ENCODE measurements at regions not wholly inside any gene's neighbourhood (a gene's known extent, or its start where the extent isn't known, plus 50 kb on each side); places are given as distances from the start of the nearest gene placed in this dataset.
A peak's percentile ranks its signal among the peaks of the same experiment; 100 is the strongest.
"Not testable (repeated sequence)": the region's sequence is repeated elsewhere in the genome, so short reads cannot be mapped to it uniquely, and the experiment has no call there.

- no peak for DNase-seq (ENCODE audit: extremely low read depth, low read depth)
These were observed 794.8 kb upstream of the MIR17HG start for GRCh38 chr13:90552702-90553101.

DNA sequence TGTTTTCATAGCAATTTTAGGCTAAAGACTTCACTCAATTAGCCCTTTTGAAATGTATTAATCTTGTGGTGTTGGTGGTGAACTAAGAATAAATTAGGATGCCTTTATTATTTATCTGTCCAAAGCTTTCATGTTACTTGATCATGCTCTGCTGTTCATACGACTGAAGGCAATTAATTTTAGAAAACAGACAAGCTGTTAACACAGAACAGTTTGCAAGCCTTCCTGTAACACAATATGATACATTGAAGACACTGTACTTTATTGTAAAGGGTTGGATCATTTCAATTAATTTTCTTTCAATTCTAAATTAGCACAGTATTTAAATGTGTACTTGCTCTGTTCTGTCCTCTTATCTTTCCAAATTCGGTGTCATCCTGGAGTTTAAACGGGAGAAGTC is 794.3 kb upstream of the MIR17HG start:
- no peak for DNase-seq (ENCODE audit: extremely low read depth, low read depth)

GRCh38 chr13:90557626-90558025 is 789.9 kb upstream of the MIR17HG start:
- no peak for DNase-seq (ENCODE audit: extremely low read depth, low read depth)

- DNase-seq (ENCODE audit: extremely low read depth, low read depth), result no peak
These were observed 785.0 kb upstream of the MIR17HG start for GRCh38 chr13:90562443-90562842.

DNA sequence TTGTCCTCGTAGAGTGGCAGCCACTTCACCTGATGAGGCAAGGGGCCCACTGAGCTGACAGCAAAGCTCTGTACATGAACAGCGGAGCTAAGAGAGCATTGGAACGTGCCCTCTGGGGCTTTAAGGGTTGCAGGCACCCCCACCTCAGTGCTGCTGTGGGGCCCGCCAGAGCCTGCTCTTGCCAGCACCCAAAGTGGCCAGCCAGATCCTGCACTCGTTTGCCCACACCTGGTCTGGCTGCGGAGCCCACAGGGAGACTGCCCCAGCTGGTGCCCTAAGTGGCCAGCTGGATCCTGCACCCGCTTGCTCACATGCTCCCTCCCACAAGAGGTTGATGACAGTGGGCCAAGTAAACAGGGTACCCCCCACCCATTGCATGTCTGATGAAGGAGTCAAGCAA is 783.4 kb upstream of the MIR17HG start:
- no peak for DNase-seq (ENCODE audit: extremely low read depth, low read depth)

DNA sequence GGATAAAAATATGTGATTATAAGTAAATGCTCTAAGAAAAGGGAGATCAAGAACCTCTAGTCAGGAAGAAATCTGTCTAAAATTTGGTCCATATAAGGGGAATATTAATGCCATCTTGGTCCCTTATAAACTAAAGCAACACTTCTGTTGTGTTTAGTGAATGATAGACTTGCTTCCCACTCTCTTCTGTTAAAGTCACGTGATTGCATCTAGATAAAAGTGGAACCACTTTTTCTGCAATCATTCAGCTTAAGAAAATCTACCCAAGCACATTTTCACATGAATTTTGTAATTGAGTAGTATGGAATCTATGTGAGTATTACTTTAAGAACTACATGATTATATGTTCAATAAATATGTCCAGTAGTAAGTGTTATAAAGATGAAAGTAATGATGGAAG is 782.9 kb upstream of the MIR17HG start:
- no peak for DNase-seq (ENCODE audit: extremely low read depth, low read depth)

GRCh38 chr13:90565985-90566713 is 781.3 kb upstream of the MIR17HG start:
- no peak for DNase-seq (ENCODE audit: extremely low read depth, low read depth)

DNA sequence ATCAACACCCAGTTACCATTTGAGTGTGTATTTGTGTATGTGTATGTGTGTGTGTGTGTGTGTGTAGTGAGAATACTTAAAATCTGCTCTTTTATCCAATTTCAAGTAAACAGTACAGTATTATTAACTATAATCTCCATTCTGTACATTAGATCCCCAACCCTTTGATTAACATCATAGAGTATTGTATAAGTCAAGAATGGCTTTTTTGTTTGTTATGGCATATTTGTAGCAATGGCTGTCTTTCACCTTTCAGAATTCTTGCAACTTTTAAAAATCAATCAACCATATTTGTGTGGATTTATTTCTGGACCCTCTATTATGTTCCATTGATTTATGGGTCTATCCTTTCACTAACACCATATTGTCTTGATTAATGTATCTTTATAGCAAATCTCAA is 779.3 kb upstream of the MIR17HG start:
- no peak for DNase-seq (ENCODE audit: extremely low read depth, low read depth)

DNA sequence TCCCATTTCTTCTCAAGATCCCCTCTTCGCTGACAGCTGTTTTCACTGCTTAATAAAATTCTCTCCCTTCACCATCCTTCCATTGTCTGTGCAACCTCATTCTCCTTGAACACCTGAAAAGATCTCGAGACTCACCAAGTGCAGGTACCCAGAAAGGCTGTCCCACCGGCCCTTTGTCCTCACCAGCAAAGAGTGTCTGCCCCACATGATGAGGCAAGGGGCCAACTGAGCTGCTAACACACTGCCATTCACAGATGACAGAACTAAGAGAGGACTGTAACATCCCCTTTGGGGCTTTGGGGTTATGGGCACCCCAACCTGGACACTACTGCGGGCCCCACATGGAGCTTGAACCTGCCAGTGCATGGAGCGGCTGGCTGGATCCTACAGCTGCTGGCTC is 771.4 kb upstream of the MIR17HG start:
- no peak for DNase-seq (ENCODE audit: extremely low read depth, low read depth)

DNA sequence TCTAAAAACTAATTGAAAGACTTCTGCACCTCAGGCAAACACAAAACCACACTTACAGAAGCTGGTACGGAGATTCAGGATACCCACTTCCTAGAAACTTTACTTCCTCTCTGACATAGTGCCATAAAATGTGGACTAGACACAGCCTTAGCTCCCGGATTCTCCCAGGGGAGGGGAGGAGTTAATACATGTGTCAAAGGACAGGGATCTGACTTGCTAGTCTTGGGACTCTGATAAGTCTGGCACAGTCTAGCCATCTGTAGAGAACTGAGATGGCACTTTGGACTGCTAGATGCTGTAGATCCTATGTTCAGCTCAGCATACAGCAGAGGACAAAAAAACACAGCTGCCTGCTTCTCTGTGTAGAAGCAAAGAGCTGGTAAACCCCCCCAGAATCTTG is 769.8 kb upstream of the MIR17HG start:
- DNase-seq (ENCODE audit: extremely low read depth, low read depth), result no peak

DNA sequence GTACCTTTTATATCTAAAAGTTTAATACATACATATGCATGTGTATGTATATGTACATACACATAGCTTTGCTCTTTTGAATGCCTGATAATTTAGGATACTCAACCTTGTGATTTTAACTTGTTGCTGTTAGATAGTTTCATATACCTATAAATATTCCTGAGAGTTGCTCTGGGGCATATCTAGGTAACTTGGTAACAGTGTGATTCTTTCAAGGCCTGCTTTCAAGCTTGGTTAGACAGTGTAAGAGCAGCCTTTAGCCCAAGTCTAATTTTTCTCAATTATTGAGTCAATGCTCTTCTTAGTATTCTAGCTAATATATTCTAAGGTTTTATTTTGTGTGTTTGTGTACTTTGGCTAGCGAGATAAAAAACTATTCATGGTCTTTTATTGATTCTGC is 762.1 kb upstream of the MIR17HG start:
- DNase-seq (ENCODE audit: extremely low read depth, low read depth), result no peak

GRCh38 chr13:90591260-90591926 is 756.1 kb upstream of the MIR17HG start:
- no peak for DNase-seq (ENCODE audit: extremely low read depth, low read depth)

DNA sequence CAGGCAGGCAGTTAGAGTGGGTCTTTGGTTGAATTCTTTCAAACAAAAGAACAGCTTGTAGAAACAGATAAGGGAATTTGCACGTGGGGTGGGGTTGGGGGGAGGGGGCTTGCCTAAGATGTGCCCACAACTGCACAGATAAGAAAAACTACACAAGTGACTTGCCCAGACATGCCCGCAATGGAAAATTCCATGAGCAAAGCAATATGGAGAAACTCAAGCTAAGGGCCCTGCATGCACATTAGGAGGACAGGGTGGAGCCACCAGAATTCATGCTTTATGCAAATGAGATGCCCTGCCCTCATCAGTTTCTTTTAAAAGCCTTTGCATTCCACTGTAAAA is 755.6 kb upstream of the MIR17HG start:
- no peak for DNase-seq (ENCODE audit: extremely low read depth, low read depth)

DNA sequence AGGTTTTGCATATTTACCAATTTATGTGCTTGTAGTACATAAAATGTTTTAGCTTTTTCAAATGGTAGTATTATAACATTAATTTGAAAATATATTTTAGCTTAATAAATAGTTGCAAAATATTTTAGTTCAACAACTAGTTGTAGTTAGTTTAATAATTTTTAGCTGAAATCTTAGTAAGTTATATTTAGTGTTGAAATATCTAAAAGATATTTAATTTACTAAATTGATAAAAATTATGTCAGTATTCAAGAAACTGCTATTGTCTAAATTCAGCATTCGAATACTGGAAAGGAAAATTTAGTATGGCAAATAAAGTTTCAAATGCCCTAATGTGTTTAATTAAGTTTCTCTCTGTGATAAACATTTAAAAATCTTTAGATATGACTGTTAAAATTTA is 754.5 kb upstream of the MIR17HG start:
- no peak for DNase-seq (ENCODE audit: extremely low read depth, low read depth)

GRCh38 chr13:90594681-90595080 is 752.8 kb upstream of the MIR17HG start:
- peak; percentile 31 for DNase-seq (ENCODE audit: extremely low read depth, low read depth)

GRCh38 chr13:90605664-90606063 is 741.8 kb upstream of the MIR17HG start:
- DNase-seq (ENCODE audit: extremely low read depth, low read depth), result no peak

DNA sequence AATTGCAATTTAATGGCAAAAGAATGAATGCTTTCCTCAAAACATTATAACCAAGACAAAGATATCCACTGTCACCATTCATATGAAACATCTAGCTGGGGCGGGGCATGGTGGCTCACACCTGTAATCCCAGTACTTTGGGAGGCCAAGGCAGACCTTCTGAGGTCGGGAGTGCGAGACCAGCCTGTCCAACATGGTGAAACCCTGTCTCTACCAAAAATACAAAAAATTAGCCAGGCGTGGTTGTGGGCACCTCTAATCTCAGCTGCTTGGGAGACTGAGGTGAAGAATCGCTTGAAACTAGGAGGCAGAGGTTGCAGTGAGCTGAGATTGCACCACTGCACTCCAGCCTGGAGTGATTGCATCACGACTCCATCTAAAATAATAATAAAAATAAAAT is 740.6 kb upstream of the MIR17HG start:
- not testable (repeated sequence) for DNase-seq (ENCODE audit: extremely low read depth, low read depth)

- DNase-seq (ENCODE audit: extremely low read depth, low read depth), result no peak
These were observed 735.1 kb upstream of the MIR17HG start for GRCh38 chr13:90612391-90612790.

DNA sequence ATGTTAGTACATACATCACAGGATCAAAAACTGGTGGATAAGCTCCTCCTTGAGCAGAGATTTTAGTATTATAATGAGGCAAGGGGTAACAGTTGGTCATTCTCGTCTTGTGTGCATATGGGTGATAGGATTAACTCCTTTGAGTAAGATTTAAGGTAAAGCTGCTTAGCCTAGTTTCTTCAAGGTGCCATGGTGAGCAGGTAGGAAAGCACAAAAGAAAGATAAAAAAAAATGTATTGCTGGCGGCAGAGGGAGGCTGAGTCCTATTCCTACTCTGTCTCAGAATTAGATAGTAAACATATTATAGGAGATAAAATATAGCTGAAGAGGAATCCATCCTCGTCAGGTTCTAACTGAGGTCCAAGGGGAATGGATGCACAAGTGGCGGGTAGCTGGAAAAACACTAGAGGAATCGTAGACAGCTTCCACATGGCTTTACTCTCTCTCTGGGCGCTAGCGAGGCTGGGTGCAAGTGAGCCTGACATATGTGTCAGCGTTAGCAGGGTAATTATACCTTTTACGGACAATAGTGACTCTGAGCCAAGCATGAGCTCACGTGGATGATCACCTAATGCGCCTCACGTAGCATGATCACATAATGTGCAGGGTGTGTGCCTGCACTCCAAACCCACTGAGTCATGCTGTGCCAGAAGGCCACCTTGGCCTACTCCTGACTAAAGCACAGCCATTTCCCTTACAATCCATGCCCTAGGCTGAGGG is 734.3 kb upstream of the MIR17HG start:
- no peak for DNase-seq (ENCODE audit: extremely low read depth, low read depth)

DNA sequence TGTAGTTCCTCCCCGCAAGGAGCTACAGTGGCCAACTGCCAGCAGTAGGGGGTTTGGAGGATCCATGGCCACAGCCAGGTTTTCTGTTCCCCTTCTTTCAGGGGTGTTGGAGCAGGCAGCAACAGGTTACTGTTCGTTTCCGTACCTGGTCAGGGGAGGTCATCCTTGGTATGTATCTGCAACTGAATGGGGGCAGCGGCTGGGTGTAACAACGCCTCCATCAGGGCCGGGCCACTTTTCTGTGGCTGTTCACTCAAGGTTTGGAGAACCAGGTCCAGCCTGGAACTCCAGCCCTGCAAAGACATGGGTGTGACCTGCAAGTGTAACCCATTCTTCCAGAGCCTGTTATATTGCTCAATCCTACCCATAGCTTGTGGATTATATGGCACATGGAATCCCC is 732.3 kb upstream of the MIR17HG start:
- no peak for DNase-seq (ENCODE audit: extremely low read depth, low read depth)

DNA sequence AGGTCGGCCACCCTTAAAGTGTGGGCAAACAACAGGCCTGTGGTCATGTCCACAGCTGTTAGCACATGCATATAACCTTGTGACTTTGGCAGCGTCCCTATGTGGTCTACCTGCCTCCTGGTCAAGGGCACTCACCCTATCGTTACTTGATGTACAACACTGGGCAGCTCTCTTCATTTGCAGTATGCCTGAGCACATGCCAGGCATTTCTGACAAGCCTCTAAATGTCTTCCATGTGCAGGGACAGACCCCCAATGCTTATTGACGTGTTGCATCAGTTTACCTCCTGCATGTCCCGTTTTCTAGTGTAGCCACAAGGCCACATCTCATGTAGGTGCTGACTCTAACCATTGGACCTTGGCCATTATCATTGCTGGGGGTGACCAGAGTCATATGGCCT is 731.7 kb upstream of the MIR17HG start:
- no peak for DNase-seq (ENCODE audit: extremely low read depth, low read depth)

GRCh38 chr13:90618133-90618532 is 729.4 kb upstream of the MIR17HG start:
- DNase-seq (ENCODE audit: extremely low read depth, low read depth), result no peak
